ENCODE measurements at regions not wholly inside any gene's neighbourhood (a gene's known extent, or its start where the extent isn't known, plus 50 kb on each side); places are given as distances from the start of the nearest gene placed in this dataset.
"Not testable (repeated sequence)": the region's sequence is repeated elsewhere in the genome, so short reads cannot be mapped to it uniquely, and the experiment has no call there.

DNA sequence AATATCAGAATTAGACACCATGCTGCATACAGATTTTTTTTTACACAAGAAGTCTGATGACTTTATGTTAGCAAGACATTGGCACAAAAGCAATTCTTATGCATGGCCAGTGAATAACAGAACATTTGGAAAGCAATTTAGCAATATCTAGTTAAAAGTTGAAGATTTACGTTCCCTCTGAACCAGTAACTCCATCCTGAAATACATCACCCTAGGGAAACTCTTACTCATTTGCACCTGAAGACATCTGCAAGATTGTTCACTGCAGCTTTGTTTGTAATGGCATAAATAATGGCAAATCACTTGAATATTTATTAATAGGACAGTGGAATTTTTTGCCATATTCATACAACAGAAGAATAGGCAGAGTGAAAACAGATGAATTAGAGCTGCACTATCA lies 670.0 kb upstream of the NOVA1 start:
- no peak for ATAC-seq

DNA sequence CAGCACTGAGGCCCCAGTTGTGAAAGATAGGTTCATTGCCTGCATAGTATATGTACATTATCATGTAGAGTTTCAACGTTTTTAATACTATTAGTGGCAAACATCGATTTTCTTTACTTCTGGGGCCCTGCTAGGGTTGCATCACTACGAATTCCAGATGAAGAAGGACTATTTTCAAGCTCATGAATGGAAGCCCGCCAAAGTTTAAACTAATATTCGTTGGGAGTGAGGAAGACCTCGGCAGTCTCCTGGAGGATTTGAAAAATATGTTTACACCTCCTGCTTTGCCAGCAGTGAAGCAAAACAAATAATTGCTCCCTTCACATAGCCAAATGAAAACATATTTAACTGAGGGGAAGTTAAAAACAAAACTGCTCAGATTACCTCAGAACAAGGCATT lies 672.9 kb upstream of the NOVA1 start:
- ATAC-seq: no peak

DNA sequence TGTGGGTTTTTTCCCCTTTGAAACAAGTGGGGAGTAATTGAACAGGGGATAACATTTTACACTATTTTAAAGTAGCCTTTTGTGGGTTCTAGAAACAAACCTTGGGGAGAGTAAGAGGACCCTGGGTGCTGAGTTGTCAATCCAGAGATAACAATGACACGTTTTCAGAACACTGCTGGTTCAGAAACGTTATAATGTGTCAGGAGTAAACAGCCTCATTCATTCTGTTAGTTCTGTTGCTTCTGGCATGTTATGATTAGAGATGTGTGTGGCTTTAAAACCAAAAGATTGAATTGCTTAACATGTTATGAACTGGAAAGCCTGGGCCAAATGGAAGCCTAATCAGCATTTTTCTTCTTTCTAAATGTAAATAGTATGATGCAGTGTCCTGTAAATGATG lies 680.5 kb upstream of the NOVA1 start:
- no peak for ATAC-seq

DNA sequence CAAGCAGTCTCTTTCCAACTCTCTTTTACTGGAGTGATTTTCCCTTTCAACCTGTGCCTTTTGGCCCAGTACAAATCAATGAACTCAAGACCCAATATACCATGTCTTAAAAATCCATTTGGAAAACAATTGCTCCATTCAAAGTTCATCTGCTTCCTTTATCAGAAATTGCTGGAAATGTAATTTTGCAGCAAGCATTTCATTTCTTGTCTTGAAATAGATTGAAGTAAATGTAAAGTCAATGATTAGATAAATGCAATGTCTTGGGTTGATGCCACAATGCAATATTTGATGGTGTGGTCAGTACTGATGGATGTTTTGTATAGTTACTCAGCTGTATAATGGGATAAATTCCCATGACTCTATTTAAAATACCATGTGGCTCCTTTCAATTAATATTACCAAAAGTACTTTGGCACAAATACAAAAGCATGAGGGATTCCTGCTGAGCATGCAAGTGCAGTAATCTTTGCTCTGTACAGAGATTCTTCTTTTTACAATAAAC lies 707.7 kb upstream of the NOVA1 start:
- no peak for ATAC-seq

DNA sequence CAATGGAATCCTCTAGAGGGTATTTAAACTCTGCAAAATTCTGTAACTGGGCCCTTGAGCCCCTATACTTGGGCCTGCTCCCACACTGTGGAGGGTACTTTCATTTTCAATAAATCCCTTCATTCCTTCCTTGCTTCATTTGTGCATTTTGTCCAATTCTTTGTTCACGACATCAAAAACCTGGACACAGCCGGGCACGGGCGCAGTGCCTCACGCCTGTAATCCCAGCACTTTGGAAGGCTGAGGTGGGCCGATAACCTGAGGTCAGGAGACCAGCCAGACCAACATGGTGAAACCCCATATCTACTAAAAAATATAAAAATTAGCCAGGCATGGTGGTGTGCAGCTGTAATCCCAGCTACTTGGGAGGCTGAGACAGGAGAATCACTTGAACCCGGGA lies 714.9 kb upstream of the NOVA1 start:
- not testable (repeated sequence) for ATAC-seq

DNA sequence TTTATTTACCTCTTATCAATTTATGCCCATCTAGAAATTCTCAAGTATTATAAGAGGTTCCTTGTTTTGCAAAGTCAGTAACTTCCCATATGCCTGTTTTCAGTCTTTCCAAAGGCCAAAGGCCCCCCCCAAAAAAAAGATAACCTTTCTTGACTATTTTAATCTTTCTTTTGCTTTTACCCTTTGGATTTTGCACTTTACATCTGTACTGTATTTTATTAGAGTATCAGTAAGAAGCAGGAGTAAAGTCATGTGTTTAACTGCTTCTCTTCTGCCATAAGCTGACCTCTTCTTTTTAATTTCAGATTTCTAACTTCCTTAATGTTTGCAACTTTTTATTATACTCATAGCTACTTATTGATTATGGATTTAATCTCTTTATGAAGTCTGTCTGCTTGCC lies 716.4 kb upstream of the NOVA1 start:
- no peak for ATAC-seq

DNA sequence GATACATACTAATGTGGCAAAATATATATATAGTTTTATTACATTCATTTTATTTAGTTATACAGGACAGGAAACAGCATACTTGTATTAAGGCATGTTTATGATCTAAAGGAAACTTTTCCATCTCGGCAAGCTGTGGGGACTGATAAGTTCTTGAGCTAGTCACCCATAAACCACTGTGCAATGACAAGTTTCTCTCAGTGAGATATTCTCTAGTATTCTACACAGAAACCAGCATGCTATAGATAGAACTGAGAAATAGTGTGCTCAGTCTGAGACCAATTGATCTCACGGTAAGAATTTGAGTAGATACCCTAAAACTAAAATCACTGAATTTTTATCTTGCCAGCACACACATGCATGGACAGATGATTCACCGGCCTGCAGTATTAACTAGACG lies 717.6 kb upstream of the NOVA1 start:
- no peak for ATAC-seq

DNA sequence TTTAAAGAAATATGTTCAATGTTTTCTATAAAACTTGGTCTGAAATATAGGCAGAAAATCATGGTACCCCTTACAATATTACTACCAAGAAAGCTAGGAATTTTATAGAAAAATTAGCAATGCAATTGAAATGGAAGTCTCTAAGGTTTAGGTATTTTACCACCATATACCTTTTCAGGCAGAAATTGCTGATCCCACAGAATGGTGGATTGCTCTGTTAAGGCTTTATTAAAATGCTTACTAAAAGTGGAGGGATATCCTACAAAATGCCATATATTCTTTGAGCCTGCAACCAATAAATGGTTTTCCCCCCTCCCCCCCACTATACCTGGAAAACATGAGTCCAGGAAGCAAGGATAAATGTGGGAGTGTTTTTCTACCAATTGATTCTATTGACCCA lies 718.1 kb upstream of the NOVA1 start:
- ATAC-seq: no peak

DNA sequence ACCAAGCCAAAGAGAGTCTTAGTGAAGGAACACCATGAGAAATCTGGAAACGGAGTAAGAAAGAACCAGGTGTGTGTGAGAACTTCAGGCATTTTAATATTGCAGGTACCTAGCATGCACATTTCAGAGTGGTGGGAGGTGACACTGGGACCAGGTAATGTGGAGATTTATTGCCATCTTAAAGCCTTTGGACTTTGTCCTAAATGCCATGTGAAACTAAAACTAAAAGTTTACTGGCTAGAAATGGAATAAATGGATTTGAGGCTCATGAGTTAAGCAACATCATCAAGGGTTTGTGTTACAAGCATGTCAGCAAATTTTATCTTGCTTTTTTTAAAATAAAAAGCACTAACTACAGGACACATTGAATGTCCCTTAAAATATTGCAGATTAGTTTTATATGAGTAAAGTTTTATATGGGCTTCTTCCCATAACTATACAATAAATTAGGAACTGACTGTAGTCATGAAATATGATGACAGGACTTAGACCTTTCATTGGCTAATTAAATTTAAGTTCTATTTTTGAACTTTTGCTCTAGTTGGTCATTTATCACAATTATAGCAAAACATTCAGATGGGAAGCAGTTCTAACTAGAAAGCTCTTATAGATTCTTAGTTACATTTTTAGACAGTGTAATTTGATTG lies 721.1 kb upstream of the NOVA1 start:
- no peak for ATAC-seq

DNA sequence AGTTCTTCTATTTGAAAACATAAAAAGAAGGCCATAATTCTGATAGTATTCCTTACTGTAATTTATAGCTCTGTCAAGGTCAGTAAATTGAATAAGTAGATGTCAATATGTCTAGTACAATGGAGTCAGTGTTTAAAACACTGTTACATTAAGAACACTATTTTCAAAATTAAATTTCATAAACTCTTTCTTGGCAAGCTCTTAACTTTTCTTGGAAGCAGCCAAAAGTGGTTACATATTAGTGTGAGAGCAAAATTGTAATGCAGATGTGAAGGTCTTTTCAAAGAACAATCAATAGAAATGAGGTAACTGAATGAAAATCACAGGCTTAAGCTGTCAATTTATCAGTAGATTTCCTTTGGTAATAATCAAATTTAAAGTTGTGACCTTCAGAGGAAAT lies 722.4 kb upstream of the NOVA1 start:
- no peak for ATAC-seq

DNA sequence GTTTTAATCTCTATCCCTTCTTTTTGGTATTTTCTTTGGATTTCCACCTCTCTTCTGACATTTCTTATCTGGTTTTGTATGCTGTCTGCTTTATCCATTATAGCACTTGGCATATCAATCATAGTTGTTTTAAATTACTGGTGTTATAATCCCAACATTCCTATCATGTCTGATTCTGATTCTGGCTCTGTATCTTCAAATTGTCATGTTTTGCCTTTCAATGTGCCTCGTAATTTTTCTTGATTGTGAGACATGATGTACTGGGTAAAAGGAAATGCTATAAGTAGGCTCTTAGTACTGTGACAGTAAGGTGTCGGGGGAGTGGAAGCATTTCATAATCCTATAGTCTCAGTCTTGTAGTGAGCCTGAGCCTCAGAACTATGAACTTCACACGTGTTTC lies 729.3 kb upstream of the NOVA1 start:
- ATAC-seq: no peak

DNA sequence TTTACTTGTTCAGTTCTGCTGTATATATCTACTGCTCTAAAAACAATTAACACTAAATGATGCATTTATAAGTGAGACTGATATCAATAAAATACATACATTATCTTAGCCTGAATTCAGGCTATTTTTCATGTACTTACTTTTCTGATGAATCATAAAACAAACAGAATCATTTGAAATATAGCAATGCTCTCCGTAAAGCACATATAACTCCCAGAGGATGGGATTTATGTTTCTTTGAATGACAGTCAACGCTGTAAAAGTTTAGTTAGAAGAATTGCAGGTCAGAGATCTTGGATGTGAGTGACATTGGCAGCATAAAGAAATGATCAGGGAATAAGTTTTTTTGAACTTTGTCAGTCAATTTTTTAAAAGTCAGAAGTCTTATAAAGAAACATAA lies 740.2 kb upstream of the NOVA1 start:
- ATAC-seq: no peak

DNA sequence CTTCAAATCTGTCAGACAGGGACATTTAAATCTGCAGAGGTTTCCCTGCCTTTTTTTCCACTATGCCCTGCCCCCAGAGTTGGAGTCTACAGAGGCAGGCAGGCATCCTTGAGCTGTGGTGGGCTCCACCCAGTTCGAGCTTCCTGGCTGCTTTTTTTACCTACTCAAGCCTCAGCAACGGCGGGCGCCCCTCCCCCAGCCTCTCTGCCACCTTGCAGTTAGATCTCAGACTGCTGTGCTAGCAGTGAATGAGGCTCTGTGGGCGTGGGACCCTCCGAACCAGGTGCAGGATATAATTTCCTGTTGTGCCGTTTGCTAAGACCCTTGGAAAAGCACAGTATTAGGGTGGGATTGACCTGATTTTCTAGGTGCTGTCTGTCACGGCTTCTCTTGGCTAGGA lies 765.2 kb upstream of the NOVA1 start:
- not testable (repeated sequence) for ATAC-seq

DNA sequence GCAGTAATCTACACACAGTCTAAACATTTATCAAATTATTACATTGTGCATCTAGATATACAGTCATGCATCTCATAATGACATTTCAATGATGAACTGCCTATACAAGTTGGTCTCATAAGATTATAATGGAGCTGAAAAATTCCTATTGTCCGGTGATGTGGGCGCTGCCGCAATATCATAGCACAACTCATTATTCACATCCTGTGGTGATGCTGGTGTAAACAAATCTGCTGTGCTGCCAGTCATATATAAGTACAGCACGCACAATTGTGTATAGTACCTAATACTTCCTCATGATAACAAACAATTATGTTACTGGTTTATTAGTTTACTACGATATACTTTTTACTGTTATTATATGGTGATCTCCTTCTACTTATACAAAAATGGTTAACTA lies 768.8 kb upstream of the NOVA1 start:
- no peak for ATAC-seq

DNA sequence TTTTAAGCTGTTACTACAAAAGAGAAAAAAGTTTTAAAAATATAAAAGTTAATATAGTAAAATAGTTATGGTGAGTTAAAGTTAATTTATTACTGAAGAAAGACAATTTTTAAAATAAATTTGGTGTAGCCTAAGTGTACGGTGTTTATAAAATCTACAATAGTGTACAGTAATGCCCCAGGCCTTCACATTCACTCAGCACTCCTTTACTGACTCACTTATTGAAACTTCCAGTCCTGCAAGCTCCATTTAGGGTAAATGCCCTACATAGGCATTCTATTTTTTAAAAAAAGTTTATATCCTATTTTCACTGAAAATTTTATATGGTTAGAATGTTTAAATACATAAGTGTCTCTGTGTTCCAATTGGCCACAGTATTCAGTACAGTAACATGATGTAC lies 769.5 kb upstream of the NOVA1 start:
- ATAC-seq: no peak

DNA sequence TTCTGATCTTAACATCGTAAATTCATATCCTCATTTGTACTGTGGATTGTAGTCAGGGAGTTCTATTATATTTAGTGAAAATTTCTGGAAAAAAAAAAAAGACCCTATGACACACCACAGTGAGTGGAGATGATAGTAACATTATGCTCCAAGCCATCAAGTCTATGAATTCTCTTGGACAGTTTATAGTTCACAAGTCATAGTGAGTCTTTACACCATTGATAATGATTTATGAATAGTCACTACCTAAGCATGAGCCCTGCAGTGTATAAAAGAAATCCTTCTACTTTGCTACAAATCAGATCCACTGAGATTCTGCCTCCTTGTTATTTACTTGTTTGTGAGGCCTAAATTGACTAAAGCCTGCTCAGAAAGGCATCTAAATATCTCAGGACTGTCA lies 772.2 kb upstream of the NOVA1 start:
- no peak for ATAC-seq

DNA sequence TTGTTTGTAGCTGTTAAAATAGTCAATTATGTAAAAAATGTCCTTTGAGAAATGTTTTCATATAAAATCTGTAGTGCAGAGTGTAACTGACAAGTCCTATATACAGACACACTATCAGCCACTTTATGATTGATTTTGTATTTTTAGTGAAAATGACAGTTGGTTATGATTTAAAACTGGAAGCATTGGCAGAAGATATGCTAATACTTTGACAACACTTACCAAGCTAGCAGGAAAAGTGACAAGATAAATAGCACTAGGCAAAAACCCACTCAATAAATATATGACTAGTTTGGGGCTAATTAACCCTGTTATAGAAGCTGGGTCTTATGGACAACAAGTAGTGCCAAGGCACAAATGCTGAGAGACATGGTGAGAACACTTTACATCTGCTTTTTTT lies 772.9 kb upstream of the NOVA1 start:
- ATAC-seq: no peak

DNA sequence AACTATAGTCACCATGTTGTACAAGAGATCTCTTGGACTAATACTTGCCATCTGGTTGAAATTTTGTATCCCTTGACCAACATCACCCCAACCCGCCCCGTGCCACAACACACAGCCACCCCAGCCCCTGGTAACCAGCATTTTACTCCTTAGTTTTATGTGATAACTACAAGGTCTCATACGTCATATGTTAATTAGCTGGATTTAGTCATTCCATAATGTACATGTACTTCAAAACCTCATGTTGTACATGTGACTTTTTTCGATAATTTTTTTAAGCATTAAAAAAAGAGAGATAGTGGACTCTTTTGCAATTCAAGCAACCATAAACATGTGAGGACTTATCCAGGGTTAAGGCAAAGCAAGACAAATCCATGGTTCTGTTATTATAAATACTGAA lies 773.4 kb upstream of the NOVA1 start:
- ATAC-seq: no peak

DNA sequence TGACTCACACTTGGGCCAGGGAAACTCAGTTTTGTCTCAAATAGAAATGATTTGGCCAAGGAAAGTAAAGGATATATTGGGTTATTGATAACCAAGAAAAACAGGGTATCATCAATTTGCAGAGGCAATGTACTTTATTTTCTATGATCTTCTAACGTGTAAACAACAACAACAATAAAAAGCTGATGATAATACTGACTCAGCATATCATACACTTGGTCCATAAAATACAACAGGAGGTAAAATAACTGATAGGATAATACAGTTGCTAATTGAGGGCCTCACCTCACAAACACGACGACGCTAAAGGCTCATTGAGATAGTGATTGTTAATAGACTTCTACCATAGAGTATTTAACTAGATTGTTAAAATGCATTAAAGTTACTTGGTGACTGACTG lies 774.0 kb upstream of the NOVA1 start:
- no peak for ATAC-seq

DNA sequence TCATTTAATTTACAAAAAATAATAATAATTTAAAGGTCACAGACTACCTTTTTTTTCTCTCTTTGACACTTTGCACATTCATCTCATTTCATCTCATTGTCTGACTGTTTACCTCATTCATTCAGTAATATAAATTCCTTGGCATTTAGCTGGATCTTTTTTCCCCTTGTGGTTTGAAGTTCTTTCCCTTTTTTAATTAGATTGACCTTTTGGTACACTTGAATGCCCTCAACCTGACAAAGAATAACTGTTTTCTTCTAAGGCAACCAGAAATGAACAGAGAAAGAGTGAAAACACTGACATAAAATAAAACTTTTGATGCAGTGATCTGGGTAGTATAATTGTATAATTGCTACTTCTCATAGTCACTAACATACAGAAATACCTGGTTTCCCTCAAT lies 774.9 kb upstream of the NOVA1 start:
- ATAC-seq: no peak

DNA sequence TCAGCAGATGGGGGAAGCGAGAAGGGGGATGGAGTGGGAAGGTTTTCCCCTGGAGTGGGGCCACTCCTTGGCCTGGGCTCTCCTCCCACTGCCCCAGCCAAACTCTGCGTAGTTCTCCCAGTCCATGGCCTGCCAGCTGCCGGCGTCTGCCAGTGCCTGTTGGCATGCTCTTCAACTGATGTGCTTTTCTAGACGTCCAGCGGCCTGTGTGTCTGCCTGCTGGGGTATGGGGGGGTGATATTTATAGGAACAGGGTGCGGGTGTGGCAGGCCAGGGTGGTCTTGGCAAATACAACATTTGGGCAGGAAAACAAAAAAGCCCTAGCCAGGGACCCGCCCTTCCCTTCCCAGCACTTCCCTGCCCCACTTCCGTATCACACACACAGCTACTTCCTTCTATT lies 786.3 kb upstream of the NOVA1 start:
- no peak for ATAC-seq

DNA sequence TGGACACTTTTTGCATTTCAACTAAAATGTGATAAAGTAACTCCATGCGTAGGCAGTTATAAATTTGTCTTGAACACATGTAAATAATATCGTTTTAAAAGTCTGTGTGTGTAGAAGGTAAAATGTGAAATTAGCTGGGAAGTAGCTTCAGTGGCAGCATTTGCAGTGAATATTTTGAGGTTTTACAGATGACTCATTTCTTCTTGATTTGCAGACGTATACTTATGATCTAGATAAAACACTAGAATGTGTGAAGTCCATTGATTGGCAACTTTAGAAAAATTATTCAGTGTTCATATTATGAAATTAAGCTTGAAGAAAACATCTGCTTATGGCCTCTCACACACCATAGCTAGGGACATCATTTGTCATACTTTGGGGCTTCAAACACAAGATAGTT lies 788.6 kb upstream of the NOVA1 start:
- ATAC-seq: no peak

DNA sequence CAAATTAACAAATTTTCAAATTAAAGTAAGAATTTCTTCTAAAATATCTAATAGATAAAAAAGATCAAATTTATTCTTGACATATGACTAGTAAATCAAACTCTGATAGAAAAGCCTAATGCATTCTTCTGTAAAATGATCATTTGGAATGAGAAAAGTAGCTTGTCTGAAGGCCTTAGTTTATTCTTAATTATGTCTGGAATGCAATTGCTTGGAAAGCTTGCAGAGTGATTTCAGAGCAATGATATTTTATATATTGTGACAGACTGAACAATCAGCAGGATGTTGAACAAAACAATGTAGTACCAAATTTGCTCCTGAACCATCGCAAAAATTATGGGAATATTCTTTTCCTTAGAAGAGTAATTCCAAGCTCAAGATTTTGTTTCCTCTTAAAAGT lies 789.6 kb upstream of the NOVA1 start:
- ATAC-seq: no peak

DNA sequence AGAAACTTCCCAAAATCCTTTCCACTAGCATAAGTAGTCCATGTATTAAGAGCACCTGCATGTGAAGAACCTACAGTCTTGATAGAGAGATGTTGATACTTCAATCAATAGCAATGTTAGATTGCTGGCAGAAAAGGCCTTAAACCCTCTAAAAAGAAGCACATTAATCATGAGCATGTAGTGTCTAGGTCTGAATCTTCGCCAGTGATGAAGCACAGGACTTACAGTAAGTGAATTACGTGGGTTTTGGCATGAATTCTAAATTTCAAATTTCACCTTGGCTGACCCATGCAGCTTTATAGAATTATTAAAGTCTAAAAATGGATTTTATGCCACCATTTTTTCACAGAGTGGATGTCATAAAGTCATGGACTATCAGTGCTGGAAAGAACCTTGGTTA lies 791.6 kb upstream of the NOVA1 start:
- no peak for ATAC-seq

DNA sequence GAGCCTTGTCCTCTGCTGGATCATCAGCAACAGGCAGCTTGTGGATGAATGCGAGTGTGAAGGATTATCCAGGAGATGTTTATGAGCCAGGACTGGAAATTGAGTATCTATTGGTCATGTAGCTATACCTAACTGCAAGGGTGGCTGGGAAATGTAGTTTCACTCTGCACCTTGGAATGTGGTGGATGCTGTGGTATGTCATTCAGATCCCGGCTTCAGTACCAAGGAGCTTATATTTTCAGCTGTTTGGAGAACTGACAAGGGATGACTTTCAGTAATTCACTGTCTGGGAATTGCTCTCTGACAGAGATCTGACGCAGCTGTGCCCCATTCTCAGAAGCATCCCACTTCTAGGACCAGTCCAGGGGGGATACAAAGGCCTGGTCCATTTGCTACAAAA lies 792.3 kb upstream of the NOVA1 start:
- no peak for ATAC-seq

DNA sequence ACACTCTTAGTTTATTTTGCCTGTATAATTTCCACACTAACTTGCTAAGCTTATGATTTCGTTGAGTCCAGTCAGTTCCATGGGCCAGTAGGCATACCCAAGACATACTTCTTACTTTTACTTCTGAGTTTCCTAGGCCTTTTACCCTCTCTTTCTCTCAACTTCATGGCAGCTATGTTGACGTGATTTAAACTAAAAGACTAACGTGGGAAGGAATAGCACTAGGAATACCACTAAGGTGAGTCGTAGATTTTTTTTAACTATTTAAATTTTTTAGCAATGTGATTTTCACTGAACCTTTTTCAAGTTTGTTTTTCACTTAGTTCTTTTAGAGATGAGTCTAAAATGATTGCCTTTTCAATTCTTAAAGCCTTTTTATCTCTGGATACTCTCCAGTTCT lies 793.5 kb upstream of the NOVA1 start:
- ATAC-seq: no peak

All from esophagus mucosa (tissue), 1 donor.